Anterior cingulate cortex (tissue), 58 donors: ENCODE measurements at regions not wholly inside any gene's neighbourhood (a gene's known extent, or its start where the extent isn't known, plus 50 kb on each side); places are given as distances from the start of the nearest gene placed in this dataset.
A peak's percentile ranks its signal among the peaks of the same experiment; 100 is the strongest.

Experiments
- DNase-seq, 58 donors: peaks; one replicate each; lab custom pipeline; 2025; lab: John Stamatoyannopoulos, UW

DNA sequence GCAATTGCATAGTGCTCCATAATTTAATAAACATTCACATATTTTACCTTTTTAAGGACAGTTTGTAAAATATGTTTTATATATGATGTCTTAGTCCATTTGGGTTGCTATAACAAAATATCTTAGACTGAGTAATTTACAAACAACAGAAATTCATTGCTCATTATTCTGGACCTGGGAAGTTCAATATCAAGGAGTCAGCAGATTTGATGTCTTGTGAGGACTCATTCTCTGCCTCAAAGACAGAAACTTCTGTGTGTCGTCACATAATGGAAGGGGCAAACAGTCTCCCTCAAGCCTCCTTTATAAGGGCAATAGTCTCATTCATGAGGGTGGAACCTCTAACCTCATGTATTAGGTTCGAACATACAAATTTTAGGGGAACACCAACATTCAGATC lies 455.9 kb downstream of the TAF11L14 start:
- no peak for DNase-seq

GRCh38 chr5:18091142-18091541 lies 456.9 kb downstream of the TAF11L14 start:
- DNase-seq: no peak

DNA sequence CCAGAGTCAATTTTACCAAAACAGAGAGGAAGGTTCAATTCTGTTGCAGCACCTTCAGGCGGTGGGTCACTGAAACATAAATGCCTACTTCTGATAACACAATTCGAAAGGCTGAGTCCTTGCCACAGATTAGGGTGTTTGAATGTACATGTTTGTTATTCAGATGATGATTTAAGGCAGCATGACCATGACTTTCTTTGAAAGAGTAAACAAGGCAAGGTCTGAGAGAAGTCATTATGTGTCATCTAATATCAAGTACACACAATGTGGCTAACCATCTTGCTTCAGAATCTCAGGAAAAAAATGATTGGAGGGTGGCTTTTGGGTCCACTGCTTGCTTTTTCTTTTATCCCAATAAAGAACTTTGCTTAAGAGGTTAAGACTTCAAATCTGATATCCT lies 457.5 kb downstream of the TAF11L14 start:
- no peak for DNase-seq

DNA sequence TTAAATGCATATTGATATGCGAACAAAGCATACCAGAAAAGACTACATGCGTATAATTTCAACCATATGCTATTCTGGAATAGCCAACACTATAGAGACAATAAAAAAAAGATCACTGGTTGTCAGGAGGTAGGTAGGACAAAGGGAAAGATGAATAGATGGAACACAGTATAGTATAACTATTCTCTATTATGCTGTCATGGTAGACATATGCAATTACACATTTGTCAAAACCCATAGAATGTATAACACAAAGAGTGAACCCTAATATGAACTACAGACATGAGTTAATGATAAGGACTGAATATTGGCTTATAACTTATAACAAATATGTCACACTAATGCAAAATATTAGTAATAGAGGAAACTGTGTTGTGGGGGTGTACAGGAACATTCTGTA lies 460.8 kb downstream of the TAF11L14 start:
- DNase-seq: no peak

GRCh38 chr5:18097817-18098216 lies 463.6 kb downstream of the TAF11L14 start:
- DNase-seq: no peak

DNA sequence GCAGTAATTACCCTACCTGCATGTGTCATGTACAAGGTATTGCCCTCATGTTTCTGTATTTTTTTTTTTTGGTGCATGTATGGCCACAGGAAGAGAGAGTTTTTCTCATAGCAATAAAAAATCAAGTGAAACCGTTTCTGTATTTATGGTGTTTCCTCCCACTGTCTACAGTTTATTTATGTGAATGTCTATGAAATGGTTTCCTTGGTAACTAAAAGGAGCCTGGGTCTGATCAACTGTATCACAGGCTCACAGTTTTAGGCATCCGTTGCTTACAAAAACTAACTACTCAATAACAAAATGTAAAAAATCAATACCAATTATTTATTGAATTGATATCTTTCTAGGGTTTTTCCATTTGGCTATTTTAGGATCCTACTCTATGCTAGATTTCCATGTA lies 464.4 kb downstream of the TAF11L14 start:
- DNase-seq: no peak

DNA sequence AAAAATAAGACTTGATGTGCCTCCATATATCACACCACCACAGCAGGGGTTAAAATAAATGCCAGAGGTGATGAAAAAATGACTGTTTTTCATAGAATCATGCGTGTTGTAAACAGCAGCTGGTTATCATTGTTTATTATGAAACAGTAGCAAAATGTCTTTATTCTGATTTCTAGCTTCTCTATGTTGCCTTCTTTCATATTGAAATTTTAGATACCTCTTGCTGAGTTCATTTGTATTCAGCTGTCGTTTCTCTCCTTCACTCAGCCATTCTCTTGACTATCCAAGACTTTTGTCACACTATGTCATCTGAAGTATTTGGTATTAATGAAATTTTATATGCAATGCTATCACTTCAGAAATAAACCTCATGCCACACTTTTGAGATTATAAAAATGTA lies 465.0 kb downstream of the TAF11L14 start:
- DNase-seq: no peak

- no peak for DNase-seq
Observed at GRCh38 chr5:18101532-18101931, 467.3 kb downstream of the TAF11L14 start.

DNA sequence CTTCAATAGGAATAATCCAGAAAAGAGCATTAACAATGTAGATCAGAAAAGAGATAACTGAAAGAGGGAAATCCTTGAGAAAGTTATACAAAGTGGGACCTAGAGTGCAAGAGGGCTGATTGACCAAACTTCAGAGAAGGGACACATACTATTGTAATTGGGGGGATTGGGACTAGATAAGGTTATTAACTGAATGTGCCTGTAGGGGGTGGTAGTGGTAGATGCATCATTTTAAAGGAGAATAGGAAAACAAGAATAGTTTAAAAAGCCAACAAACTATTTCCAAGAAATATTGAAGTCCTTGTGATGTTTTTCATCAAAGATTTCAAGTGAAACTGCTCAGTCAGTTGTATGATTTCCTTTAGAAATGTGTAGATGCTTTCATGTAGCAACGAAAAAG lies 468.5 kb downstream of the TAF11L14 start:
- no peak for DNase-seq

DNA sequence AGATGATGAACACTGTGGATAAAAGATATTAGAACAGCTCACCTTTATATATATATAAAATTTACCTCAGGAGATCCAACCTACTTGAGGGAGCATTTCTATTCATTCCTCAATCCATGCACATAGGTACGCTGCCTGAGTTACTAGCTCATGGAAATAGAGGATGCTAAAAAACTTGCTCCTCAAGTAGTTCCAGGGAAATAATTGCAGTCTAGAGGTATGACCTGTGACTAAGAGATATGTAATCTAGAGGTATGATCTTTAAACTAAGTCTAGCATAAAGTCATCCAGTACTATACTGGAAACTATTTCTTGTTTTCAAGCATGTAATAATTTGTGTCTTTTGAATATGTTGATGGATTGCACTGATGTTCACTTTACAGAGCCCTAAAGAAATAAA lies 471.2 kb downstream of the TAF11L14 start:
- no peak for DNase-seq

GRCh38 chr5:18111906-18112465 lies 477.7 kb downstream of the TAF11L14 start:
- DNase-seq: no peak

- peak in 12 of 58 donors; percentile 0 to 56 (median 8) for DNase-seq
Observed at GRCh38 chr5:18113721-18114120, 479.5 kb downstream of the TAF11L14 start.

- DNase-seq: peak in 3 of 58 donors; percentile 4 to 22 (median 17)
Observed at GRCh38 chr5:18114151-18114757, 480.0 kb downstream of the TAF11L14 start.

DNA sequence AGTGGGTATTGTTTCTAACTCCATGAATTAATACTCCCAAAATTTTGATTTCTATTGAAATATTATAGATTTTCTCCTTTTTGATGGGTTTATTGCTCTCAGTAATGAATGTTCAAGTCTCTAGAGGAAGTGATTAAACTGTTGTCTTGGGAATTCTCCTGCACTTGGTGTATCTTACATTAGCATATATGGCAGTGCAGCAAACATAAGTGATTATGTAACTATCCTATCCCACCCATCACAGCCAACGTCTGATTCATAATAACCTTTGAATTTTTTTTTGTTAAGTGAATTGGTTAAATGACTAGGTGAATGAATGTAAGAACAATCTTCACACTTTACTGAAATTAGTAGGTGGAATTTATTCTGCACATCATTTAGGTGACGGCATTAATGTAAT lies 483.7 kb downstream of the TAF11L14 start:
- DNase-seq: no peak

DNA sequence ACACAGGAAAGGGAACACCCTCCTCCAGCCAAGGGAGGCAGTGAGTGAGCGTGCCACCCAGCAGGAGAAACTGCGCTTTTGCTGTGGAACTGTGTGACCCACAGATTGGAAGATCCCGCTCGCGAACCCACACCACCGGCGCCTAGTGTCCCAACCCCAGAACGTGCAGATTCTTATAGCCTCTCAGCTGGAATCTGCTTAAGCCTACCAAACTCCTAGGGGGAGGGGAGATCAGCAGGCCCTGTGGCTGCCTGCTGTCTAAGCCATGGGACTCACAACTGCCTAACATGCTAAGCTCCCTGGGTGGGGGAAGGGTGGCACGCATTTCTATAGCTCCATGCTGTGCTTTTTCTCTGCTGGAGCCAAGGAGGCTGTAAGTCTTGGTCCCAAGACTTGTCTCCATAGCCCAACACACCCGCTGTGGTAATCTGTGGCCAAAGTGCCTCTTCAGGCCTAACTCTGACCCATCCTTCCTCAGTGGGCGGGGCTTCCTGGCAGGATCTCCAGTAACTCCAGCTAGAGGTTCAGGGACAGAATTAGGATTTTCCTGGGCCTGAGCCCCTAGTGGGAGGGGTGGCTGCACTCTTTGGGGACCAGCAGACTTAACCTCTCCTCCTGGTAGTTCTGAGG lies 485.0 kb downstream of the TAF11L14 start:
- DNase-seq: no peak

GRCh38 chr5:18141222-18141621 lies 507.0 kb downstream of the TAF11L14 start:
- no peak for DNase-seq

- no peak for DNase-seq
Observed at GRCh38 chr5:18142831-18143230, 508.6 kb downstream of the TAF11L14 start.

DNA sequence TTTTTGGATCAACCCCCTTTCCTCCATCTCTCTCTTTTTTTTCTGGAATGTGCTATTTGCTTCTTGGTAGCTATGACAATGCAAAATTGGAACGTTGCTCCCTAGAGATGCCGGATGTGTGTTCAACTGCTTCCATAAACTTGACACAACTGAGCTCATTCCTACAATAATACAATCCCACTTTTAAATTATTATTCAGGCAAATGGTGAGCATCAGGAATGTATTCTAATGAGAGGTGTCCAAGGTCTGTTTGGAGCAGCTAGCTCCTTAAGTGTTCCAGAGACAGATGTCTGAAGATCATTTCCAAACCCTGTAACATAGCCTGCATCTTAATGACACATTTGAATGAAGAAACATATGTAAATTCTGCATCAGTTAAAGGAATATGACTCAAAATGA lies 518.4 kb downstream of the TAF11L14 start:
- DNase-seq: no peak

- no peak for DNase-seq
Observed at GRCh38 chr5:18158166-18158565, 523.9 kb downstream of the TAF11L14 start.

DNA sequence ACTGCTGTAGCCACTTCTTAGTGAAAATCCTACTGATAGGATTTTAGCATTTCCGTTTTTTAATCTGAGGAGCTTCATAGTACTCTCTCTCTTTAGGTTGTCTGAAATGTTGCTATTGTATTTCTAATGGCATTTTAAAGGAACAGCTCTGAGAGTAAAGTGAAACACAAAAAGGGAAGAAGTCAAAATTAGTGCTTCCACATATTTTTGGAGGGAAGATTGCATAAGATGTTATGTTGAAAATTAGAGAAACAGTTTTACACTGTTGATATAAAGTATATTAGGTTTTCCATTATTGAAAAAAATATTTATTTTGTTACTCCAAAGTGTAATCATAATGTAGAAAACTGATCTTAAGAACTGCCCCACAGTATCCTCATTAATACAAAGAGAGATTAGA lies 525.1 kb downstream of the TAF11L14 start:
- no peak for DNase-seq

GRCh38 chr5:18171684-18172083 lies 537.4 kb downstream of the TAF11L14 start:
- no peak for DNase-seq

GRCh38 chr5:18179579-18179978 lies 545.3 kb downstream of the TAF11L14 start:
- DNase-seq: no peak
